ENCODE measurements at regions not wholly inside any gene's neighbourhood (a gene's known extent, or its start where the extent isn't known, plus 50 kb on each side); places are given as distances from the start of the nearest gene placed in this dataset.

- TF ChIP-seq REST (IDR thresholded peaks at IDR 0.05; ENCODE audit: low read depth) (no peak), CTCF (IDR thresholded peaks at IDR 0.05 in 2 of 3, conservative IDR thresholded peaks at IDR 0.05 in 1 of 3; ENCODE audit: borderline replicate concordance in 1 of 3, insufficient read depth in 1 of 3, low read depth in 2 of 3, low read length in 2 of 3) (no peak), SIN3A (IDR thresholded peaks at IDR 0.05; ENCODE audit: low read depth) (no peak), SP1 (IDR thresholded peaks at IDR 0.05; ENCODE audit: low read depth) (no peak), ATF3 (IDR thresholded peaks at IDR 0.05) (no peak), TCF7L2 (IDR thresholded peaks at IDR 0.05; ENCODE audit: borderline replicate concordance, extremely low read depth, insufficient read depth, insufficient read length) (no peak), RAD21 (IDR thresholded peaks at IDR 0.05; ENCODE audit: low read depth) (no peak), POLR2A (IDR thresholded peaks at IDR 0.05; ENCODE audit: borderline replicate concordance, extremely low read depth, insufficient read depth, insufficient read length) (no peak), YY1 (IDR thresholded peaks at IDR 0.05; ENCODE audit: extremely low read depth, insufficient replicate concordance, low read depth, low read length) (no peak), ZNF274 (IDR thresholded peaks at IDR 0.05; ENCODE audit: low read depth, low read length) (no peak), EZH2 (IDR thresholded peaks at IDR 0.05) (no peak), EZH2phosphoT487 (IDR thresholded peaks at IDR 0.05; ENCODE audit: borderline replicate concordance) (no peak)
Measured at GRCh38 chr11:15884141-15884540, 472.2 kb downstream of the SOX6 start.

Data from HCT116 (cell line).